ENCODE measurements at regions not wholly inside any gene's neighbourhood (a gene's known extent, or its start where the extent isn't known, plus 50 kb on each side); places are given as distances from the start of the nearest gene placed in this dataset.

DNA sequence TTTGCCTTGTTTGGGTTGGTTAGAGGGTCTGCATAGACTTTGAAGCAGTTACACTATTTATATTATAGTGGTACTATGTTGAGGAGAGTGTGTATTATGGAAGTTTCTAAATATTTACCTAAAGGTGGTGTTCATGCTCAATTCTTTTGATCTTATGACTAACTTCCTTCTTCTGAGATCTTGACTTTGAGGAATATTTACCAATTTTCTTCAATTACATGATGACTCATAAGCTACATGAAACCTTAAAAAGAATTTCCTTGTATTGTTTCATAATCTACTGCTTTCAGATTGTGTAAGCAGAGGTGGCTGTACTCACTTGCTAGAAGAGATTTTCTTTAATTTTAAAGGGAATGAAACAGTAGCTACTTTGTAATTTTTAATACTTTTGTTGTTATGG, 276.1 kb downstream of the TAF11L14 start:
- TF ChIP-seq, protein P1, sequence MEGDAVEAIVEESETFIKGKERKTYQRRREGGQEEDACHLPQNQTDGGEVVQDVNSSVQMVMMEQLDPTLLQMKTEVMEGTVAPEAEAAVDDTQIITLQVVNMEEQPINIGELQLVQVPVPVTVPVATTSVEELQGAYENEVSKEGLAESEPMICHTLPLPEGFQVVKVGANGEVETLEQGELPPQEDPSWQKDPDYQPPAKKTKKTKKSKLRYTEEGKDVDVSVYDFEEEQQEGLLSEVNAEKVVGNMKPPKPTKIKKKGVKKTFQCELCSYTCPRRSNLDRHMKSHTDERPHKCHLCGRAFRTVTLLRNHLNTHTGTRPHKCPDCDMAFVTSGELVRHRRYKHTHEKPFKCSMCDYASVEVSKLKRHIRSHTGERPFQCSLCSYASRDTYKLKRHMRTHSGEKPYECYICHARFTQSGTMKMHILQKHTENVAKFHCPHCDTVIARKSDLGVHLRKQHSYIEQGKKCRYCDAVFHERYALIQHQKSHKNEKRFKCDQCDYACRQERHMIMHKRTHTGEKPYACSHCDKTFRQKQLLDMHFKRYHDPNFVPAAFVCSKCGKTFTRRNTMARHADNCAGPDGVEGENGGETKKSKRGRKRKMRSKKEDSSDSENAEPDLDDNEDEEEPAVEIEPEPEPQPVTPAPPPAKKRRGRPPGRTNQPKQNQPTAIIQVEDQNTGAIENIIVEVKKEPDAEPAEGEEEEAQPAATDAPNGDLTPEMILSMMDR (IDR thresholded peaks at IDR 0.05; ENCODE audit: borderline replicate concordance, extremely low read depth, low read length, poor library complexity, severe bottlenecking) = no peak
- TF ChIP-seq EZH2 (IDR thresholded peaks at IDR 0.05; ENCODE audit: borderline replicate concordance, low read depth, low read length, severe bottlenecking) = no peak

All from DND-41 (cell line).